ENCODE measurements at regions not wholly inside any gene's neighbourhood (a gene's known extent, or its start where the extent isn't known, plus 50 kb on each side); places are given as distances from the start of the nearest gene placed in this dataset.

DNA sequence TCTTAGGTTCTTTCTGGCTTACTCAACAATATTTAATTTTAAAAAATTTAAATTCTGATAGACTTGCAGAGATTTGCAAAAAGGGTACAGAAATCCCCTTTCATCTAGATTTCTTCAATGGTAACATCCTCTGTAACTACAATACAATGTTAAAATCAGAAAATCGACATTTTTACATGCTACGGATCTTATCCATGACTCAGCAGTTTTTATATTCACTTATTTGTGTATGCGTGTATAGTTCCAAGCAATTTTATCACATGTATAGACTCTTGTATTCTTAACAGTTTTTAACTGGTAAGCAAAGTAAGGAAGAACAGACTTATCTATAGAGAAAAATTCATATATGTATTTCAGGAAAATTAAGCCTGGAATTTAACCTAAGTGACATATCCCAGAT is 256.1 kb upstream of the MEX3C start:
- Histone ChIP-seq H3K9me3 (replicated peaks; ENCODE audit: control insufficient read depth, insufficient read depth, low read length) (no peaks in the 10 kb centered on the region), H3K27me3 (replicated peaks in 1 of 2; ENCODE audit: control insufficient read depth in 2 of 2, insufficient read depth in 2 of 2, low read length in 1 of 2) (no peaks in the 10 kb centered on the region; a peak in 1 of 4 replicates), H3K79me2 (ENCODE audit: control insufficient read depth, insufficient read depth, low read length) (no peaks in the 10 kb centered on the region), H4K20me1 (ENCODE audit: control insufficient read depth, insufficient read depth) (no peaks in the 10 kb centered on the region), H2AFZ (ENCODE audit: control insufficient read depth, low read depth, low read length) (no peak overlapping the region), H3K4me2 (ENCODE audit: control insufficient read depth, insufficient read depth) (no peak overlapping the region), H3K27ac (ENCODE audit: control insufficient read depth, insufficient read depth) (no peak overlapping the region), H3K36me3 (ENCODE audit: control insufficient read depth in 2 of 2, insufficient read depth in 2 of 2, low read length in 1 of 2) (no peaks in the 10 kb centered on the region), H3K4me1 (ENCODE audit: control insufficient read depth, insufficient read depth, low read length) (no peaks in the 10 kb centered on the region), H3K9ac (ENCODE audit: control insufficient read depth, insufficient read depth, low read length) (no peak overlapping the region), H3K4me3 (no peak overlapping the region)
- intact Hi-C loops (cut with micrococcal nuclease; ENCODE audit: unreplicated experiment) (no loop called here), in situ Hi-C loops (cut with MboI) (no loop called here)
- 0 out of 2 replicates have a peak, but pooled peaks have one; percentile 34 for TF ChIP-seq BACH1 (IDR thresholded peaks at IDR 0.05; ENCODE audit: borderline replicate concordance)
- no peak for TF ChIP-seq EED (IDR thresholded peaks at IDR 0.05; ENCODE audit: low read depth)
- ChIA-PET CTCF (no interaction called here), POLR2A (no interaction called here), RAD21 (ENCODE audit: unreplicated experiment) (no interaction called here), SMC1A (ENCODE audit: uncharacterized antibody, unreplicated experiment) (no interaction called here)
- no TSS peak for BruUV-seq (replicated peaks)
- DNase-seq (ENCODE audit: low read depth, low spot score) (no peak), FAIRE-seq (no peak), ATAC-seq (no peak)
- 68% methylated on average over 3 of the region's 3 CpGs for WGBS (ENCODE audit: insufficient coverage, insufficient replicate concordance, low lambda C conversion rate, missing lambda C conversion rate)

GRCh38 chr18:51458861-51459260 is 261.4 kb upstream of the MEX3C start:
- no peak overlapping the region for H3K4me2 ChIP-seq (ENCODE audit: control insufficient read depth, insufficient read depth)
- ATAC-seq = no peak
- BruUV-seq (replicated peaks) = no TSS peak

More at GRCh38 chr18:51458861-51459260, 261.4 kb upstream of the MEX3C start:
- Histone ChIP-seq H3K36me3 (ENCODE audit: control insufficient read depth in 2 of 2, insufficient read depth in 2 of 2, low read length in 1 of 2) (no peaks in the 10 kb centered on the region), H4K20me1 (ENCODE audit: control insufficient read depth, insufficient read depth) (no peaks in the 10 kb centered on the region), H3K9me3 (replicated peaks; ENCODE audit: control insufficient read depth, insufficient read depth, low read length) (no peaks in the 10 kb centered on the region), H2AFZ (ENCODE audit: control insufficient read depth, low read depth, low read length) (no peak overlapping the region), H3K79me2 (ENCODE audit: control insufficient read depth, insufficient read depth, low read length) (no peaks in the 10 kb centered on the region), H3K9ac (ENCODE audit: control insufficient read depth, insufficient read depth, low read length) (no peak overlapping the region), H3K4me1 (ENCODE audit: control insufficient read depth, insufficient read depth, low read length) (no peaks in the 10 kb centered on the region), H3K4me3 (no peak overlapping the region), H3K27ac (ENCODE audit: control insufficient read depth, insufficient read depth) (no peak overlapping the region), H3K27me3 (replicated peaks in 1 of 2; ENCODE audit: control insufficient read depth in 2 of 2, insufficient read depth in 2 of 2, low read length in 1 of 2) (no peaks in the 10 kb centered on the region)
- ChIA-PET SMC1A (ENCODE audit: uncharacterized antibody, unreplicated experiment) (no interaction called here), RAD21 (ENCODE audit: unreplicated experiment) (no interaction called here), POLR2A (no interaction called here), CTCF (no interaction called here)
- FAIRE-seq = no peak
- 77% methylated on average over 1 of the region's 1 CpG for WGBS (ENCODE audit: insufficient coverage, insufficient replicate concordance, low lambda C conversion rate, missing lambda C conversion rate)
- intact Hi-C loops (cut with micrococcal nuclease; ENCODE audit: unreplicated experiment) = no loop called here
- in situ Hi-C loops (cut with MboI) = no loop called here
- no peak for DNase-seq (ENCODE audit: low read depth, low spot score)
- TF ChIP-seq GABPA (IDR thresholded peaks at IDR 0.05; ENCODE audit: low read depth) (no peak), IKZF1 (conservative IDR thresholded peaks at IDR 0.05) (no peak), NFXL1 (IDR thresholded peaks at IDR 0.05; ENCODE audit: borderline replicate concordance) (no peak), MEF2A (IDR thresholded peaks at IDR 0.05; ENCODE audit: insufficient read depth, low read depth, low read length) (no peak), ASH2L (IDR thresholded peaks at IDR 0.05; ENCODE audit: borderline replicate concordance, low read depth) (no peak), EGR1 (IDR thresholded peaks at IDR 0.05; ENCODE audit: borderline replicate concordance in 1 of 2, low read depth in 2 of 2, low read length in 2 of 2) (no peak), RBBP5 (conservative IDR thresholded peaks at IDR 0.05) (no peak), ZSCAN29 (IDR thresholded peaks at IDR 0.05) (no peak), ZNF384 (IDR thresholded peaks at IDR 0.05; ENCODE audit: borderline replicate concordance, low read depth, low read length) (no peak), ZNF207 (IDR thresholded peaks at IDR 0.05; ENCODE audit: borderline replicate concordance) (no peak), IRF4 (IDR thresholded peaks at IDR 0.05; ENCODE audit: low read depth, low read length) (no peak), BACH1 (IDR thresholded peaks at IDR 0.05; ENCODE audit: borderline replicate concordance) (no peak)

Data from GM12878 (cell line).